H1 (cell line): ENCODE measurements at regions not wholly inside any gene's neighbourhood (a gene's known extent, or its start where the extent isn't known, plus 50 kb on each side); places are given as distances from the start of the nearest gene placed in this dataset.

Experiments
- ATF3 ChIP-seq: IDR thresholded peaks from 2 replicates; pipeline ENCODE4 v1.6.1; 2011; ENCODE audit warnings: low read depth, mild to moderate bottlenecking, low read length; ENCODE audit not compliant: insufficient read depth
- CBX8 ChIP-seq: fragments of 300-800, 300-1000 bp; sonication (generic); IDR thresholded peaks from 2 replicates; pipeline ENCODE4 v1.7.1; 2016; ENCODE audit warnings: low read depth, low read length, borderline replicate concordance
- CHD7 ChIP-seq: fragments of 300-600 bp; sonication (generic); IDR thresholded peaks from 2 replicates; pipeline ENCODE4 v1.7.1; 2012; ENCODE audit warnings: low read length, moderate library complexity, mild to moderate bottlenecking, inconsistent platforms; ENCODE audit not compliant: insufficient replicate concordance
- NANOG ChIP-seq: IDR thresholded peaks from 2 replicates; pipeline ENCODE4 v1.6.1; 2011; ENCODE audit warnings: low read length, low read depth, mild to moderate bottlenecking, inconsistent platforms; ENCODE audit not compliant: insufficient read depth, poor library complexity, severe bottlenecking
- POLR2AphosphoS5 ChIP-seq: IDR thresholded peaks from 2 replicates; pipeline ENCODE4 v1.6.1; 2011; ENCODE audit warnings: low read depth, low read length
- RAD21 ChIP-seq, 2 experiments: IDR thresholded peaks in 1 of 2; conservative IDR thresholded peaks in 1 of 2; 2 replicates each; pipeline ENCODE4 v1.6.1; 2011; ENCODE audit warnings: low read depth in 2 of 2, low read length in 2 of 2, improper control_type of control experiment in 1 of 2, inconsistent platforms in 1 of 2, mild to moderate bottlenecking in 1 of 2, moderate library complexity in 1 of 2
- USF2 ChIP-seq: IDR thresholded peaks from 2 replicates; pipeline ENCODE4 v1.6.1; 2011; ENCODE audit warnings: low read length, improper control_type of control experiment

GRCh38 chr21:35833388-35833787 is 226.9 kb downstream of the SETD4 start (continued):
- TF ChIP-seq CHD7, result no peak
- no peak for TF ChIP-seq NANOG
- no peak for TF ChIP-seq CBX8
- TF ChIP-seq RAD21 (IDR thresholded peaks at IDR 0.05 in 1 of 2, conservative IDR thresholded peaks at IDR 0.05 in 1 of 2; ENCODE audit: low read depth in 2 of 2, low read length in 2 of 2), result no peak
- no peak for TF ChIP-seq ATF3
- no peak for TF ChIP-seq POLR2AphosphoS5
- no peak for TF ChIP-seq USF2
